ENCODE measurements at regions not wholly inside any gene's neighbourhood (a gene's known extent, or its start where the extent isn't known, plus 50 kb on each side); places are given as distances from the start of the nearest gene placed in this dataset.

- Histone ChIP-seq H2BK120ac (ENCODE audit: low read depth, low read length) (no peak overlapping the region), H3K9me3 (ENCODE audit: control insufficient read depth, low read length) (no peaks in the 10 kb centered on the region), H4K91ac (ENCODE audit: low read length) (no peak overlapping the region), H4K8ac (ENCODE audit: low read length) (no peak overlapping the region), H3K36me3 (ENCODE audit: control insufficient read depth in 1 of 2, insufficient read depth in 2 of 2, low read depth in 1 of 2, low read length in 2 of 2) (no peaks in the 10 kb centered on the region), H2AFZ (ENCODE audit: low read depth, low read length) (no peak overlapping the region), H3K23ac (ENCODE audit: low read length in 2 of 2) (no peak overlapping the region), H3K18ac (ENCODE audit: low read depth in 1 of 2, low read length in 2 of 2) (no peak overlapping the region), H3K79me1 (replicated peaks; ENCODE audit: low read length, poor library complexity, severe bottlenecking) (no peaks in the 10 kb centered on the region), H2BK15ac (ENCODE audit: low read depth, poor library complexity, severe bottlenecking) (no peak overlapping the region), H2AK5ac (ENCODE audit: low read length, severe bottlenecking) (no peak overlapping the region), H2BK12ac (ENCODE audit: low read length in 2 of 2) (no peak overlapping the region), H3K4ac (ENCODE audit: low read depth in 1 of 2, low read length in 2 of 2) (no peak overlapping the region), H3K9ac (ENCODE audit: low read length) (no peak overlapping the region), H3K4me2 (ENCODE audit: low read length, poor library complexity, severe bottlenecking) (no peak overlapping the region), H3K4me1 (ENCODE audit: control insufficient read depth, insufficient read depth, low read depth, low read length) (no peaks in the 10 kb centered on the region), H3K14ac (ENCODE audit: low read length in 2 of 2) (no peak overlapping the region), H3K4me3 (ENCODE audit: insufficient read depth in 1 of 2, low read depth in 1 of 2, low read length in 2 of 2) (no peak overlapping the region), H3K27ac (ENCODE audit: low read length, poor library complexity, severe bottlenecking) (no peak overlapping the region), H3K27me3 (ENCODE audit: control insufficient read depth in 1 of 2, insufficient read depth in 1 of 2, low read length in 2 of 2) (no peaks in the 10 kb centered on the region), H2BK5ac (ENCODE audit: low read depth, low read length, poor library complexity, severe bottlenecking) (no peak overlapping the region)
- no peak for DNase-seq
- 89% methylated on average over 7 of the region's 7 CpGs for WGBS
Measured at GRCh38 chr3:181793006-181793405, 81.3 kb downstream of the SOX2 start.

- no peak overlapping the region for H3K18ac ChIP-seq (ENCODE audit: low read depth in 1 of 2, low read length in 2 of 2)
- no peak overlapping the region for H3K23ac ChIP-seq (ENCODE audit: low read length in 2 of 2)
- no peaks in the 10 kb centered on the region for H3K36me3 ChIP-seq (ENCODE audit: control insufficient read depth in 1 of 2, insufficient read depth in 2 of 2, low read depth in 1 of 2, low read length in 2 of 2)
- no peak for DNase-seq
- H2BK5ac ChIP-seq (ENCODE audit: low read depth, low read length, poor library complexity, severe bottlenecking): no peak overlapping the region
- WGBS: 80% methylated on average over 3 of the region's 4 CpGs
- no peak overlapping the region for H3K27ac ChIP-seq (ENCODE audit: low read length, poor library complexity, severe bottlenecking)
- no peak overlapping the region for H3K14ac ChIP-seq (ENCODE audit: low read length in 2 of 2)
- no peaks in the 10 kb centered on the region for H3K79me1 ChIP-seq (replicated peaks; ENCODE audit: low read length, poor library complexity, severe bottlenecking)
- H3K27me3 ChIP-seq (ENCODE audit: control insufficient read depth in 1 of 2, insufficient read depth in 1 of 2, low read length in 2 of 2): no peaks in the 10 kb centered on the region
- no peaks in the 10 kb centered on the region for H3K9me3 ChIP-seq (ENCODE audit: control insufficient read depth, low read length)
- H3K4me2 ChIP-seq (ENCODE audit: low read length, poor library complexity, severe bottlenecking): no peak overlapping the region
- no peak overlapping the region for H4K91ac ChIP-seq (ENCODE audit: low read length)
- no peak overlapping the region for H4K8ac ChIP-seq (ENCODE audit: low read length)
- H3K9ac ChIP-seq (ENCODE audit: low read length): no peak overlapping the region
- H2BK15ac ChIP-seq (ENCODE audit: low read depth, poor library complexity, severe bottlenecking): no peak overlapping the region
- no peak overlapping the region for H2AK5ac ChIP-seq (ENCODE audit: low read length, severe bottlenecking)
- H3K4ac ChIP-seq (ENCODE audit: low read depth in 1 of 2, low read length in 2 of 2): no peak overlapping the region
- no peak overlapping the region for H3K4me3 ChIP-seq (ENCODE audit: insufficient read depth in 1 of 2, low read depth in 1 of 2, low read length in 2 of 2)
- no peaks in the 10 kb centered on the region for H3K4me1 ChIP-seq (ENCODE audit: control insufficient read depth, insufficient read depth, low read depth, low read length)
- H2BK12ac ChIP-seq (ENCODE audit: low read length in 2 of 2): no peak overlapping the region
- H2AFZ ChIP-seq (ENCODE audit: low read depth, low read length): no peak overlapping the region
- no peak overlapping the region for H2BK120ac ChIP-seq (ENCODE audit: low read depth, low read length)
Measured at GRCh38 chr3:181794011-181794790, 82.5 kb downstream of the SOX2 start.

- Histone ChIP-seq H3K23ac (ENCODE audit: low read length in 2 of 2) (no peak overlapping the region), H4K8ac (ENCODE audit: low read length) (no peak overlapping the region), H3K27me3 (ENCODE audit: control insufficient read depth in 1 of 2, insufficient read depth in 1 of 2, low read length in 2 of 2) (no peaks in the 10 kb centered on the region), H3K14ac (ENCODE audit: low read length in 2 of 2) (no peak overlapping the region), H3K4ac (ENCODE audit: low read depth in 1 of 2, low read length in 2 of 2) (no peak overlapping the region), H3K27ac (ENCODE audit: low read length, poor library complexity, severe bottlenecking) (no peak overlapping the region), H2BK15ac (ENCODE audit: low read depth, poor library complexity, severe bottlenecking) (no peak overlapping the region), H3K9me3 (ENCODE audit: control insufficient read depth, low read length) (no peaks in the 10 kb centered on the region), H2AFZ (ENCODE audit: low read depth, low read length) (no peak overlapping the region), H3K4me1 (ENCODE audit: control insufficient read depth, insufficient read depth, low read depth, low read length) (no peaks in the 10 kb centered on the region), H2BK5ac (ENCODE audit: low read depth, low read length, poor library complexity, severe bottlenecking) (no peak overlapping the region), H2BK120ac (ENCODE audit: low read depth, low read length) (no peak overlapping the region), H3K79me1 (replicated peaks; ENCODE audit: low read length, poor library complexity, severe bottlenecking) (no peaks in the 10 kb centered on the region), H4K91ac (ENCODE audit: low read length) (no peak overlapping the region), H2BK12ac (ENCODE audit: low read length in 2 of 2) (no peak overlapping the region), H3K18ac (ENCODE audit: low read depth in 1 of 2, low read length in 2 of 2) (no peak overlapping the region), H2AK5ac (ENCODE audit: low read length, severe bottlenecking) (no peak overlapping the region), H3K9ac (ENCODE audit: low read length) (no peak overlapping the region), H3K36me3 (ENCODE audit: control insufficient read depth in 1 of 2, insufficient read depth in 2 of 2, low read depth in 1 of 2, low read length in 2 of 2) (no peaks in the 10 kb centered on the region), H3K4me2 (ENCODE audit: low read length, poor library complexity, severe bottlenecking) (no peak overlapping the region), H3K4me3 (ENCODE audit: insufficient read depth in 1 of 2, low read depth in 1 of 2, low read length in 2 of 2) (no peak overlapping the region)
- 85% methylated on average over 1 of the region's 3 CpGs for WGBS
- DNase-seq: no peak
Measured at GRCh38 chr3:181796641-181797040, 84.9 kb downstream of the SOX2 start.

GRCh38 chr3:181797431-181797830, 85.7 kb downstream of the SOX2 start:
- no peak overlapping the region for H3K18ac ChIP-seq (ENCODE audit: low read depth in 1 of 2, low read length in 2 of 2)
- no peak overlapping the region for H2AFZ ChIP-seq (ENCODE audit: low read depth, low read length)
- no peak overlapping the region for H2BK12ac ChIP-seq (ENCODE audit: low read length in 2 of 2)
- no peak overlapping the region for H3K14ac ChIP-seq (ENCODE audit: low read length in 2 of 2)
- H4K91ac ChIP-seq (ENCODE audit: low read length): no peak overlapping the region
- no peaks in the 10 kb centered on the region for H3K36me3 ChIP-seq (ENCODE audit: control insufficient read depth in 1 of 2, insufficient read depth in 2 of 2, low read depth in 1 of 2, low read length in 2 of 2)
- H2BK5ac ChIP-seq (ENCODE audit: low read depth, low read length, poor library complexity, severe bottlenecking): no peak overlapping the region
- H3K23ac ChIP-seq (ENCODE audit: low read length in 2 of 2): no peak overlapping the region
- no peak for DNase-seq
- H4K8ac ChIP-seq (ENCODE audit: low read length): no peak overlapping the region
- no peak overlapping the region for H2BK15ac ChIP-seq (ENCODE audit: low read depth, poor library complexity, severe bottlenecking)
- H3K4me2 ChIP-seq (ENCODE audit: low read length, poor library complexity, severe bottlenecking): no peak overlapping the region
- H3K79me1 ChIP-seq (replicated peaks; ENCODE audit: low read length, poor library complexity, severe bottlenecking): no peaks in the 10 kb centered on the region
- no peaks in the 10 kb centered on the region for H3K9me3 ChIP-seq (ENCODE audit: control insufficient read depth, low read length)
- H3K4me1 ChIP-seq (ENCODE audit: control insufficient read depth, insufficient read depth, low read depth, low read length): no peaks in the 10 kb centered on the region
- H3K9ac ChIP-seq (ENCODE audit: low read length): no peak overlapping the region
- H3K4ac ChIP-seq (ENCODE audit: low read depth in 1 of 2, low read length in 2 of 2): no peak overlapping the region
- no peak overlapping the region for H3K4me3 ChIP-seq (ENCODE audit: insufficient read depth in 1 of 2, low read depth in 1 of 2, low read length in 2 of 2)
- no CpG with 5 or more reads among the region's 2 CpGs for WGBS
- no peak overlapping the region for H3K27ac ChIP-seq (ENCODE audit: low read length, poor library complexity, severe bottlenecking)
- H2BK120ac ChIP-seq (ENCODE audit: low read depth, low read length): no peak overlapping the region
- no peak overlapping the region for H2AK5ac ChIP-seq (ENCODE audit: low read length, severe bottlenecking)
- no peaks in the 10 kb centered on the region for H3K27me3 ChIP-seq (ENCODE audit: control insufficient read depth in 1 of 2, insufficient read depth in 1 of 2, low read length in 2 of 2)
